SJCRH30 (cell line): ENCODE measurements at regions not wholly inside any gene's neighbourhood (a gene's known extent, or its start where the extent isn't known, plus 50 kb on each side); places are given as distances from the start of the nearest gene placed in this dataset.

Experiments
- DNase-seq, 2 experiments: peaks; one replicate each; pipeline ENCODE4 v3.0.0-alpha.2; 2015 to 2020
- H3K27ac ChIP-seq: fragments of 250-450 bp; sonication (Bioruptor Pico); 2 replicates; pipeline ENCODE4 v1.5.1; 2020; ENCODE audit warnings: mild to moderate bottlenecking, moderate library complexity
- H3K27me3 ChIP-seq: fragments of 250-450 bp; sonication (Bioruptor Pico); 2 replicates; pipeline ENCODE4 v1.5.1; 2020; ENCODE audit warnings: mild to moderate bottlenecking, moderate library complexity
- H3K36me3 ChIP-seq: fragments of 250-450 bp; sonication (Bioruptor Pico); 2 replicates; pipeline ENCODE4 v1.5.1; 2020; ENCODE audit warnings: mild to moderate bottlenecking, moderate library complexity
- H3K4me1 ChIP-seq: fragments of 250-450 bp; sonication (Bioruptor Pico); 2 replicates; pipeline ENCODE4 v1.5.1; 2020; ENCODE audit warnings: mild to moderate bottlenecking, moderate library complexity
- H3K4me3 ChIP-seq: fragments of 250-450 bp; sonication (Bioruptor Pico); 2 replicates; pipeline ENCODE4 v1.5.1; 2020; ENCODE audit warnings: mild to moderate bottlenecking, moderate library complexity
- H3K9me3 ChIP-seq: fragments of 250-450 bp; sonication (Bioruptor Pico); replicated peaks from 2 replicates; pipeline ENCODE4 v1.5.1; 2020; ENCODE audit warnings: mild to moderate bottlenecking, moderate library complexity

- Histone ChIP-seq H3K9me3 (no peaks in the 10 kb centered on the region), H3K36me3 (no peaks in the 10 kb centered on the region), H3K27me3 (no peaks in the 10 kb centered on the region), H3K4me3 (no peak overlapping the region), H3K4me1 (no peaks in the 10 kb centered on the region), H3K27ac (no peak overlapping the region)
- no peak for DNase-seq
These were observed 77.7 kb upstream of the FAM47C start for GRCh38 chrX:36930491-36930890.

- no peaks in the 10 kb centered on the region for H3K27me3 ChIP-seq
- no peak for DNase-seq
- H3K27ac ChIP-seq = no peak overlapping the region
- no peaks in the 10 kb centered on the region for H3K9me3 ChIP-seq
- no peaks in the 10 kb centered on the region for H3K4me1 ChIP-seq
- no peaks in the 10 kb centered on the region for H3K36me3 ChIP-seq
- H3K4me3 ChIP-seq = no peak overlapping the region
These were observed 61.0 kb upstream of the FAM47C start for GRCh38 chrX:36947214-36947613.

GRCh38 chrX:36950495-36951253, 57.5 kb upstream of the FAM47C start:
- Histone ChIP-seq H3K27ac (no peak overlapping the region), H3K36me3 (no peaks in the 10 kb centered on the region), H3K27me3 (no peaks in the 10 kb centered on the region), H3K4me3 (no peak overlapping the region), H3K4me1 (no peaks in the 10 kb centered on the region), H3K9me3 (no peaks in the 10 kb centered on the region)
- DNase-seq = no peak

- Histone ChIP-seq H3K36me3 (no peaks in the 10 kb centered on the region), H3K27me3 (no peaks in the 10 kb centered on the region), H3K9me3 (no peaks in the 10 kb centered on the region), H3K4me1 (no peaks in the 10 kb centered on the region), H3K4me3 (no peak overlapping the region), H3K27ac (no peak overlapping the region)
- DNase-seq = no peak
These were observed 50.5 kb upstream of the FAM47C start for GRCh38 chrX:36957425-36958328.
